Testis (tissue), 2 donors: ENCODE measurements at regions not wholly inside any gene's neighbourhood (a gene's known extent, or its start where the extent isn't known, plus 50 kb on each side); places are given as distances from the start of the nearest gene placed in this dataset.

Experiments used
- DNase-seq: peaks from one replicate; pipeline ENCODE4 v3.0.0-alpha.2; 2019
- H3K27ac ChIP-seq, 2 donors: fragments of 200-600 bp; sonication (generic); one replicate each; pipeline ENCODE4 v1.5.1; 2019
- H3K27me3 ChIP-seq: fragments of 200-600 bp; sonication (generic); one replicate; pipeline ENCODE4 v1.5.1; 2019
- H3K36me3 ChIP-seq: fragments of 200-600 bp; sonication (generic); one replicate; pipeline ENCODE4 v1.5.1; 2017; ENCODE audit warnings: low read depth; ENCODE audit errors: missing control alignments
- H3K4me1 ChIP-seq: fragments of 200-600 bp; sonication (generic); one replicate; pipeline ENCODE4 v1.5.1; 2019
- H3K4me3 ChIP-seq, 2 donors: fragments of 200-600 bp; sonication (generic); one replicate each; pipeline ENCODE4 v1.5.1; 2017 to 2019
- H3K9me3 ChIP-seq: fragments of 200-600 bp; sonication (generic); one replicate; pipeline ENCODE4 v1.5.1; 2017
- POLR2A ChIP-seq: fragments of 450-650 bp; IDR thresholded peaks from one replicate; pipeline ENCODE4 v1.6.1; 2017; ENCODE audit warnings: antibody characterized with exemption, mild to moderate bottlenecking, moderate library complexity
- WGBS, 2 donors: methylation state at CpG; one replicate each; pipeline ENCODE4 v1.1.5; 2018; 5-methylcytosine and 5-hydroxymethylcytosine counted together
- intact Hi-C: fragments of 100-400 bp; cut with DNase I; formaldehyde crosslinking; loops from one replicate; pipeline ENCODE4 v1.15.1; 2023; ENCODE audit warnings: low total_unique reads
- TF ChIP-seq, protein P1 (sequence below), 3 experiments: fragments of 450-650 bp in 2 of 3; fragments of 200-600 bp in 1 of 3; sonication (generic) in 1 of 3; IDR thresholded peaks; one replicate each; pipeline ENCODE4 v1.5.1; 2016 to 2019; ENCODE audit warnings: antibody characterized with exemption in 3 of 3, mild to moderate bottlenecking in 2 of 3, moderate library complexity in 1 of 3

DNA sequence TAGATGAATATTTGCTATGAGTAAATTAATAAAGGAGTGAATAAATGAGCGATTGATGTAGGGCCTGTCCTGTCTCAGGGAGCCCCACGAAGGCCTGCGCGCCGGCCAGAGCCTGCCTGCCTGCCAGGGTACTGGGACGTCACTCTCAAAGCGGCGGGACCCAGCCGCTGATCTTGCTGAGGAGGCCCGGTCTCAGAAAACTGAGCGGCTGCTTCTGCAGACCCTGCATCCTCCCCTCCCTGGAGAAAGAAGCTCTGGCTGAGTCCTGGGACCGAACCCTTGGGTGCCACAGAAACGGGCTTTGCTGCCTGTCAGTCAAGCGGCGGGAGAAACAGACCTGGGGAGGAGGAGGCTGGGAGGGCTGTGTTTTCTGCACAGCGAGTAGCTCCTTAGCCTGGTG lies 91.6 kb upstream of the B3GAT1 start:
- no peak for DNase-seq
- TF ChIP-seq, protein P1, sequence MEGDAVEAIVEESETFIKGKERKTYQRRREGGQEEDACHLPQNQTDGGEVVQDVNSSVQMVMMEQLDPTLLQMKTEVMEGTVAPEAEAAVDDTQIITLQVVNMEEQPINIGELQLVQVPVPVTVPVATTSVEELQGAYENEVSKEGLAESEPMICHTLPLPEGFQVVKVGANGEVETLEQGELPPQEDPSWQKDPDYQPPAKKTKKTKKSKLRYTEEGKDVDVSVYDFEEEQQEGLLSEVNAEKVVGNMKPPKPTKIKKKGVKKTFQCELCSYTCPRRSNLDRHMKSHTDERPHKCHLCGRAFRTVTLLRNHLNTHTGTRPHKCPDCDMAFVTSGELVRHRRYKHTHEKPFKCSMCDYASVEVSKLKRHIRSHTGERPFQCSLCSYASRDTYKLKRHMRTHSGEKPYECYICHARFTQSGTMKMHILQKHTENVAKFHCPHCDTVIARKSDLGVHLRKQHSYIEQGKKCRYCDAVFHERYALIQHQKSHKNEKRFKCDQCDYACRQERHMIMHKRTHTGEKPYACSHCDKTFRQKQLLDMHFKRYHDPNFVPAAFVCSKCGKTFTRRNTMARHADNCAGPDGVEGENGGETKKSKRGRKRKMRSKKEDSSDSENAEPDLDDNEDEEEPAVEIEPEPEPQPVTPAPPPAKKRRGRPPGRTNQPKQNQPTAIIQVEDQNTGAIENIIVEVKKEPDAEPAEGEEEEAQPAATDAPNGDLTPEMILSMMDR (IDR thresholded peaks at IDR 0.05), result no peak
- TF ChIP-seq POLR2A, result no peak
- Histone ChIP-seq H3K9me3 (no peaks in the 10 kb centered on the region), H3K4me3 (no peak overlapping the region), H3K36me3 (no peaks in the 10 kb centered on the region), H3K27me3 (no peaks in the 10 kb centered on the region), H3K27ac (no peak overlapping the region), H3K4me1 (no peaks in the 10 kb centered on the region)
- intact Hi-C loops, result no loop called here
- WGBS, 2 donors, result 63 to 69% methylated on average over 16 of the region's 16 CpGs

DNA sequence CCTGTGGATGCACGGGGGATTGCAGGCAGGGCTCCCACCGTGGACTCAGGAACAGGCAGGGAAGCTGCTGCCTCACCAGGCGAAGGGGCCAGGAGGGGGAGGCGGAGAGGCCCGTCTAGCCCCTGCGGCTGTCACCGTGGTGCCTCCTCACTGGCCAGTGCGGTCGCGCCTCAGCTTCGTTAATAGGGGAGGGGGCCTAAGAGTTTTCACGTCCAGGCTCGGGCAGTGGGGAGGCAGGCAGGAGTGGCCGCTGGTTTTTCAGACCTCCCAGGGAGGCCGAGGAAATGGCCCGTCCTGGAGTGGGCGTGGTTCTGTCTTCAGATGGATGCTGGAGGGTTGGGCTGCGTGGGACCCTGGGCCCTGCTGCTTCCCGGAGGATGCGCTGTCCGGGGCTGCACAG lies 91.1 kb upstream of the B3GAT1 start:
- Histone ChIP-seq H3K27me3 (no peaks in the 10 kb centered on the region), H3K4me1 (no peaks in the 10 kb centered on the region), H3K4me3 (no peak overlapping the region), H3K36me3 (no peaks in the 10 kb centered on the region), H3K27ac (no peak overlapping the region), H3K9me3 (no peaks in the 10 kb centered on the region)
- DNase-seq, result no peak
- intact Hi-C loops, result no loop called here
- WGBS, 2 donors, result 15 to 21% methylated on average over 20 to 21 of the region's 21 CpGs
- TF ChIP-seq, protein P1 (IDR thresholded peaks at IDR 0.05), result no peak
- no peak for TF ChIP-seq POLR2A

- DNase-seq, result no peak
- no peaks in the 10 kb centered on the region for H3K4me1 ChIP-seq
- TF ChIP-seq, protein P1 (IDR thresholded peaks at IDR 0.05), result no peak
- TF ChIP-seq POLR2A, result no peak
- H3K9me3 ChIP-seq, result no peaks in the 10 kb centered on the region
- H3K27ac ChIP-seq, result no peak overlapping the region
- H3K4me3 ChIP-seq, result no peak overlapping the region
- intact Hi-C loops, result no loop called here
- no peaks in the 10 kb centered on the region for H3K27me3 ChIP-seq
- H3K36me3 ChIP-seq, result no peaks in the 10 kb centered on the region
- WGBS, 2 donors, result 86% methylated on average over 5 of the region's 5 CpGs
Observed at GRCh38 chr11:134502153-134502550, 90.1 kb upstream of the B3GAT1 start.

DNA sequence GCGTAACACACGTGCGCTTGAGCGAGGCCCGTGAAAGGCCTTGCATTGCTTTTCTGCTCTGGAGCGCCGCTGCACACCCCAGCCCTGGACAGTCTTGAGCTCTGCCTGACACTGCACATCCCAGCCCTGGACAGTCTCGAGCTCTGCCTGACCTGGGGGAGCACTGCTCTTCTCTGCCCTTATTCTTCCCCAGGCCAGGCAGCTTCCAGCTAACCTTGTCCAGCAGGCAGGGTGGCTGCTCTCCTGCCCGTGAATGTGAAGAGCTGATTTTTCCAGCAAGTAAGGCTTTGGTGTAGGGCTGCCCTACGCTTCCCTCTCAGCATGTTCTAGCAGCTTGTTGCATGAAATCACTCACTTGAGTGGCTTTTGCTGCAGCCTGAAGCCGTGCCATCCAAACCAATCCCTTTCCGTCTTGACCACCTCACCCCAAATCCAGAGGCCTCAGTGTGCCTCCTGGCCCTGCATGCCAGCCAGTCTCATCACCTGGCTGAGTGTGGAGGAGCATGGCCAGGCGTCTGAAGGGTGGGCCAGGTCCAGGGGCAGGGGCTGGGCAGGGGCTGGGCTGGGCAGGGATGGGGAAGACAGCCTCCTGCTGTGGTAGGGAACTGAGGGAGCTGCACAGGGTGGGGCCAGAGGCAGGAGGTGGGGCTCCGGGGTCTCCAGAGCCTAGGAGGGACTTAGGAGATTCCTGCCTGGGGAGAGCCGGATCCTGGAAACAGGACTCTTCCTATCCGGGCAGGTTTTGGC lies 89.5 kb upstream of the B3GAT1 start:
- intact Hi-C loops, result no loop called here
- H3K27ac ChIP-seq, result no peak overlapping the region
- no peaks in the 10 kb centered on the region for H3K4me1 ChIP-seq
- no peak for TF ChIP-seq POLR2A
- TF ChIP-seq, protein P1 (IDR thresholded peaks at IDR 0.05), result no peak
- DNase-seq, result no peak
- H3K9me3 ChIP-seq, result no peaks in the 10 kb centered on the region
- no peaks in the 10 kb centered on the region for H3K27me3 ChIP-seq
- WGBS, 2 donors, result 80 to 87% methylated on average over 12 to 16 of the region's 16 CpGs
- no peak overlapping the region for H3K4me3 ChIP-seq
- no peaks in the 10 kb centered on the region for H3K36me3 ChIP-seq

- Histone ChIP-seq H3K27ac (no peak overlapping the region), H3K9me3 (no peaks in the 10 kb centered on the region), H3K4me1 (no peaks in the 10 kb centered on the region), H3K4me3 (no peak overlapping the region), H3K36me3 (no peaks in the 10 kb centered on the region), H3K27me3 (no peaks in the 10 kb centered on the region)
- DNase-seq, result no peak
- intact Hi-C loops, result no loop called here
- no peak for TF ChIP-seq POLR2A
- TF ChIP-seq, protein P1 (IDR thresholded peaks at IDR 0.05), result no peak
- WGBS, 2 donors, result 83 to 89% methylated on average over 8 of the region's 8 CpGs
Observed at GRCh38 chr11:134500621-134501020, 88.6 kb upstream of the B3GAT1 start.
